ENCODE measurements at regions not wholly inside any gene's neighbourhood (a gene's known extent, or its start where the extent isn't known, plus 50 kb on each side); places are given as distances from the start of the nearest gene placed in this dataset.

GRCh38 chr4:74559853-74560252, 114.9 kb downstream of the AREG start:
- TF ChIP-seq CTCF (IDR thresholded peaks at IDR 0.05): no peak
- TF ChIP-seq POLR2A (IDR thresholded peaks at IDR 0.05): no peak
